OCI-LY7 (cell line): ENCODE measurements at regions not wholly inside any gene's neighbourhood (a gene's known extent, or its start where the extent isn't known, plus 50 kb on each side); places are given as distances from the start of the nearest gene placed in this dataset.
"Not testable (repeated sequence)": the region's sequence is repeated elsewhere in the genome, so short reads cannot be mapped to it uniquely, and the experiment has no call there.

ENCODE experiments used
- BruUV-seq: library from RNA; stranded (reverse); fragments of 400-500 nt; replicated peaks from 2 replicates; lab custom pipeline; 2021; lab: Mats Ljungman, UMichigan
- CTCF ChIA-PET: fragments of 300-600 bp; sonication (Branson Sonifier 250); formaldehyde crosslinking; loops from one replicate; lab custom pipeline; 2022; ENCODE audit warnings: antibody characterized with exemption; ENCODE audit not compliant: unreplicated experiment; lab: Charles Lee
- POLR2A ChIA-PET: fragments of 300-600 bp; sonication (Branson Sonifier 250); formaldehyde crosslinking; loops from one replicate; lab custom pipeline; 2022; ENCODE audit warnings: antibody characterized with exemption; lab: Charles Lee
- DNase-seq: peaks from one replicate; pipeline ENCODE4 v3.0.0-alpha.2; 2015; ENCODE audit warnings: low spot score
- H2AFZ ChIP-seq: fragments of 200-600 bp; sonication (generic), shearing (Covaris generic); 2 replicates; pipeline ENCODE4 v1.6.1; 2014; ENCODE audit warnings: mild to moderate bottlenecking, antibody characterized with exemption, low read length, moderate library complexity
- H3K27ac ChIP-seq: fragments of 200-600 bp; sonication (generic); 2 replicates; pipeline ENCODE4 v1.5.1; 2014; ENCODE audit warnings: mixed run types, low read depth, mild to moderate bottlenecking, moderate library complexity, low read length, inconsistent platforms; ENCODE audit not compliant: poor library complexity, severe bottlenecking
- H3K36me3 ChIP-seq: fragments of 200-600 bp; sonication (generic); 2 replicates; pipeline ENCODE4 v1.6.1; 2014; ENCODE audit warnings: mild to moderate bottlenecking, antibody characterized with exemption, low read length, moderate library complexity, mixed read lengths; ENCODE audit not compliant: insufficient read depth
- H3K4me1 ChIP-seq: fragments of 200-600 bp; sonication (generic); 2 replicates; pipeline ENCODE4 v1.5.1; 2014; ENCODE audit warnings: mild to moderate bottlenecking, low read length; ENCODE audit not compliant: insufficient read depth, poor library complexity, severe bottlenecking
- H3K4me2 ChIP-seq: fragments of 200-600 bp; sonication (generic); 2 replicates; pipeline ENCODE4 v1.6.1; 2014; ENCODE audit warnings: mild to moderate bottlenecking, low read length
- H3K4me3 ChIP-seq: fragments of 200-600 bp; sonication (generic); 2 replicates; pipeline ENCODE4 v1.5.1; 2014; ENCODE audit warnings: mild to moderate bottlenecking, low read depth, low read length; ENCODE audit not compliant: poor library complexity, severe bottlenecking
- H3K79me2 ChIP-seq: fragments of 200-600 bp; sonication (generic); 2 replicates; pipeline ENCODE4 v1.6.1; 2016; ENCODE audit warnings: low read depth, mild to moderate bottlenecking, low read length, moderate library complexity, mixed read lengths; ENCODE audit not compliant: insufficient read depth
- H3K9me2 ChIP-seq: fragments of 200-600 bp; sonication (generic); 2 replicates; pipeline ENCODE4 v1.6.1; 2016; ENCODE audit warnings: mild to moderate bottlenecking, low read length, mixed read lengths; ENCODE audit not compliant: insufficient read depth
- H3K9me3 ChIP-seq: fragments of 200-600 bp; sonication (generic); 2 replicates; pipeline ENCODE4 v1.6.1; 2014; ENCODE audit warnings: mild to moderate bottlenecking, mixed run types, low read length, mixed read lengths
- H4K20me1 ChIP-seq: fragments of 200-600 bp; sonication (generic); 2 replicates; pipeline ENCODE4 v1.6.1; 2014; ENCODE audit warnings: mild to moderate bottlenecking, antibody characterized with exemption, low read length, moderate library complexity, mixed read lengths; ENCODE audit not compliant: insufficient read depth
- CTCF ChIP-seq: fragments of 200-600 bp; sonication (generic); conservative IDR thresholded peaks from 2 replicates; pipeline ENCODE4 v1.5.1; 2014; ENCODE audit warnings: mild to moderate bottlenecking, antibody characterized with exemption, low read length, moderate library complexity, mixed read lengths
- EZH2phosphoT487 ChIP-seq: fragments of 200-600 bp; sonication (generic); IDR thresholded peaks from 2 replicates; pipeline ENCODE4 v1.6.1; 2018; ENCODE audit warnings: low read depth, borderline replicate concordance, mild to moderate bottlenecking, mixed run types, antibody characterized with exemption, low read length, moderate library complexity, mixed read lengths
- intact Hi-C: fragments of 100-400 bp; cut with micrococcal nuclease; formaldehyde crosslinking; loops from one replicate; pipeline ENCODE4 v1.10.0; 2022; ENCODE audit not compliant: unreplicated experiment

- Histone ChIP-seq H3K36me3 (no peaks in the 10 kb centered on the region), H3K4me3 (no peak overlapping the region), H3K9me2 (no peaks in the 10 kb centered on the region), H3K27ac (no peak overlapping the region), H3K9me3 (no peaks in the 10 kb centered on the region), H2AFZ (no peak overlapping the region), H3K4me1 (no peaks in the 10 kb centered on the region), H3K4me2 (no peak overlapping the region), H3K79me2 (no peaks in the 10 kb centered on the region), H4K20me1 (no peaks in the 10 kb centered on the region)
- intact Hi-C loops, result no loop called here
- no peak for DNase-seq
- ChIA-PET CTCF (no interaction called here), POLR2A (no interaction called here)
- BruUV-seq, result no TSS peak
- no peak for TF ChIP-seq EZH2phosphoT487
- TF ChIP-seq CTCF, result no peak
Observed at GRCh38 chr6:168848797-168849196, 404.8 kb downstream of the THBS2 start.

GRCh38 chr6:168844821-168845609, 404.0 kb downstream of the SMOC2 start:
- no peak for DNase-seq
- Histone ChIP-seq H2AFZ (no peak overlapping the region), H3K79me2 (no peaks in the 10 kb centered on the region), H3K4me1 (no peaks in the 10 kb centered on the region), H3K27ac (no peak overlapping the region), H3K4me2 (no peak overlapping the region), H4K20me1 (no peaks in the 10 kb centered on the region), H3K9me3 (no peaks in the 10 kb centered on the region), H3K9me2 (no peaks in the 10 kb centered on the region), H3K36me3 (no peaks in the 10 kb centered on the region), H3K4me3 (no peak overlapping the region)
- ChIA-PET POLR2A (no interaction called here), CTCF (no interaction called here)
- no TSS peak for BruUV-seq
- TF ChIP-seq EZH2phosphoT487, result no peak
- TF ChIP-seq CTCF, result no peak
- intact Hi-C loops, result no loop called here

GRCh38 chr6:168842632-168843212, 401.7 kb downstream of the SMOC2 start:
- BruUV-seq, H3K4me3 ChIP-seq, H3K79me2 ChIP-seq, H2AFZ ChIP-seq, H3K9me3 ChIP-seq, H3K36me3 ChIP-seq, H3K9me2 ChIP-seq, H3K4me2 ChIP-seq, DNase-seq, intact Hi-C loops, H4K20me1 ChIP-seq, POLR2A ChIA-PET, H3K27ac ChIP-seq, CTCF ChIA-PET, H3K4me1 ChIP-seq: not testable (repeated sequence)
